IMR-90 (cell line): ENCODE measurements at regions not wholly inside any gene's neighbourhood (a gene's known extent, or its start where the extent isn't known, plus 50 kb on each side); places are given as distances from the start of the nearest gene placed in this dataset.

Experiments used
- ATAC-seq: fragments of 200-7000 bp; cut with Tn5 transposase; 2 replicates; pipeline ENCODE4 v1.9.1; 2020; ENCODE audit warnings: low read depth, mild to moderate bottlenecking, moderate library complexity
- BruUV-seq: library from RNA; stranded (reverse); fragments of 400-500 nt; replicated peaks from 2 replicates; lab custom pipeline; 2021; lab: Mats Ljungman, UMichigan
- CTCF ChIA-PET: fragments of 300-600 bp; formaldehyde crosslinking; extraction: SDS; loops from one replicate; lab custom pipeline; 2021; ENCODE audit warnings: antibody characterized with exemption; lab: Yijun Ruan, JAX
- POLR2A ChIA-PET: fragments of 300-600 bp; sonication (Branson Sonifier 250); formaldehyde crosslinking; loops from one replicate; lab custom pipeline; 2022; ENCODE audit warnings: antibody characterized with exemption; ENCODE audit not compliant: unreplicated experiment; lab: Charles Lee
- DNase-seq: peaks from one replicate; pipeline ENCODE4 v3.0.0; 2013
- H2AFZ ChIP-seq: replicated peaks from 2 replicates; pipeline ENCODE3; 2013; ENCODE audit warnings: low read length, mild to moderate bottlenecking; ENCODE audit not compliant: poor library complexity
- H2AK5ac ChIP-seq: 2 replicates; pipeline ENCODE4 v1.6.1; 2013; ENCODE audit warnings: low read depth, low read length, inconsistent platforms
- H2AK9ac ChIP-seq: replicated peaks from 2 replicates; pipeline ENCODE3; 2013; ENCODE audit warnings: mild to moderate bottlenecking, low read depth, low read length, moderate library complexity; ENCODE audit not compliant: poor library complexity
- H2BK120ac ChIP-seq: 2 replicates; pipeline ENCODE4 v1.6.1; 2013; ENCODE audit warnings: low read depth, low read length, inconsistent platforms
- H2BK15ac ChIP-seq: 3 replicates; pipeline ENCODE4 v1.6.1; 2013; ENCODE audit warnings: low read depth, low read length, inconsistent platforms
- H2BK20ac ChIP-seq: 2 replicates; pipeline ENCODE4 v1.6.1; 2013; ENCODE audit warnings: low read depth, mild to moderate bottlenecking, inconsistent platforms, low read length, moderate library complexity
- H2BK5ac ChIP-seq: 2 replicates; pipeline ENCODE4 v1.6.1; 2013; ENCODE audit warnings: mild to moderate bottlenecking, low read depth, low read length, inconsistent platforms; ENCODE audit not compliant: poor library complexity, severe bottlenecking
- H3K14ac ChIP-seq: replicated peaks from 2 replicates; pipeline ENCODE4 v1.6.1; 2013; ENCODE audit warnings: low read depth, low read length, inconsistent platforms
- H3K18ac ChIP-seq: 2 replicates; pipeline ENCODE4 v1.6.1; 2013; ENCODE audit warnings: low read depth, low read length, control low read depth
- H3K23ac ChIP-seq: 2 replicates; pipeline ENCODE4 v1.6.1; 2013; ENCODE audit warnings: low read depth, low read length, inconsistent platforms
- H3K27ac ChIP-seq: 2 replicates; pipeline ENCODE4 v1.5.1; 2013; ENCODE audit warnings: mild to moderate bottlenecking, control low read depth, low read length; ENCODE audit not compliant: insufficient read depth
- H3K27me3 ChIP-seq: 2 replicates; pipeline ENCODE4 v1.6.1; 2013; ENCODE audit warnings: low read length; ENCODE audit not compliant: control insufficient read depth, insufficient read depth
- H3K36me3 ChIP-seq: 2 replicates; pipeline ENCODE4 v1.6.1; 2013; ENCODE audit warnings: low read length, mixed read lengths; ENCODE audit not compliant: control insufficient read depth, insufficient read depth
- H3K4ac ChIP-seq: 2 replicates; pipeline ENCODE4 v1.6.1; 2013; ENCODE audit warnings: low read depth, low read length, inconsistent platforms
- H3K4me1 ChIP-seq: 2 replicates; pipeline ENCODE4 v1.6.1; 2013; ENCODE audit warnings: low read length, mixed read lengths; ENCODE audit not compliant: control insufficient read depth, insufficient read depth
- H3K4me2 ChIP-seq: 2 replicates; pipeline ENCODE4 v1.6.1; 2013; ENCODE audit warnings: low read depth, mild to moderate bottlenecking, control low read depth, low read length, moderate library complexity
- H3K4me3 ChIP-seq: 2 replicates; pipeline ENCODE4 v1.5.1; 2013; ENCODE audit warnings: low read depth, mild to moderate bottlenecking, control low read depth, low read length, moderate library complexity; ENCODE audit not compliant: insufficient read depth
- H3K56ac ChIP-seq: 2 replicates; pipeline ENCODE4 v1.6.1; 2013; ENCODE audit warnings: low read length, inconsistent platforms; ENCODE audit not compliant: insufficient read depth; ENCODE audit errors: extremely low read depth
- H3K79me1 ChIP-seq, 2 experiments: 2 replicates each; pipeline ENCODE4 v1.6.1; 2013; ENCODE audit warnings: low read length in 2 of 2, inconsistent platforms in 1 of 2, low read depth in 1 of 2
- H3K9ac ChIP-seq: 2 replicates; pipeline ENCODE4 v1.6.1; 2013; ENCODE audit warnings: low read depth, low read length, control low read depth
- H3K9me1 ChIP-seq: 2 replicates; pipeline ENCODE4 v1.6.1; 2013; ENCODE audit warnings: low read length, inconsistent platforms; ENCODE audit not compliant: insufficient read depth
- H3K9me3 ChIP-seq: 2 replicates; pipeline ENCODE4 v1.6.1; 2013; ENCODE audit warnings: low read length; ENCODE audit not compliant: control insufficient read depth, insufficient read depth
- H4K20me1 ChIP-seq: 2 replicates; pipeline ENCODE4 v1.6.1; 2013; ENCODE audit warnings: low read length, inconsistent platforms; ENCODE audit not compliant: insufficient read depth
- H4K5ac ChIP-seq: 2 replicates; pipeline ENCODE4 v1.6.1; 2013; ENCODE audit warnings: mild to moderate bottlenecking, low read depth, low read length, control low read depth
- H4K8ac ChIP-seq, 2 experiments: 2 replicates each; pipeline ENCODE4 v1.6.1; 2013; ENCODE audit warnings: low read depth in 2 of 2, low read length in 2 of 2, control low read depth in 1 of 2, inconsistent platforms in 1 of 2
- H4K91ac ChIP-seq: 2 replicates; pipeline ENCODE4 v1.6.1; 2013; ENCODE audit warnings: low read depth, low read length, inconsistent platforms; ENCODE audit not compliant: insufficient read depth
- CEBPB ChIP-seq: IDR thresholded peaks from 2 replicates; pipeline ENCODE4 v1.6.1; 2012; ENCODE audit warnings: low read depth, low read length, improper control_type of control experiment
- CHD1 ChIP-seq: IDR thresholded peaks from 2 replicates; pipeline ENCODE4 v1.6.1; 2012; ENCODE audit warnings: low read depth, low read length, improper control_type of control experiment
- MXI1 ChIP-seq: IDR thresholded peaks from 2 replicates; pipeline ENCODE4 v1.6.1; 2012; ENCODE audit warnings: low read depth, mild to moderate bottlenecking, low read length, moderate library complexity, borderline replicate concordance
- WGBS, 2 experiments: methylation state at CpG; one replicate each; pipeline versions ENCODE4 v1.1.5 to v1.1.7; 2013; ENCODE audit warnings: missing lambda C conversion rate in 2 of 2; ENCODE audit not compliant: insufficient read length in 1 of 2; ENCODE audit errors: extremely low coverage in 2 of 2; 5-methylcytosine and 5-hydroxymethylcytosine counted together
- dilution Hi-C: fragments of 300-500 bp; cut with HindIII; formaldehyde crosslinking; loops from one replicate; pipeline ENCODE4 v1.14.3; 2018; ENCODE audit warnings: low sequenced_read_pairs; ENCODE audit not compliant: unreplicated experiment
- in situ Hi-C: fragments of 300-500 bp; cut with MboI; formaldehyde crosslinking; loops from 3 replicates; pipeline ENCODE4 v1.14.3; 2019; ENCODE audit warnings: low sequenced_read_pairs, inconsistent platforms, mixed read lengths
- intact Hi-C: fragments of 100-400 bp; cut with micrococcal nuclease; formaldehyde crosslinking; loops from 2 replicates; pipeline ENCODE4 v1.10.0; 2022
- TF ChIP-seq, protein P1 (sequence below): fragments of 150-350 bp; IDR thresholded peaks from 2 replicates; pipeline ENCODE4 v1.6.1; 2017; ENCODE audit warnings: mild to moderate bottlenecking, antibody characterized with exemption, low read length, low read depth

DNA sequence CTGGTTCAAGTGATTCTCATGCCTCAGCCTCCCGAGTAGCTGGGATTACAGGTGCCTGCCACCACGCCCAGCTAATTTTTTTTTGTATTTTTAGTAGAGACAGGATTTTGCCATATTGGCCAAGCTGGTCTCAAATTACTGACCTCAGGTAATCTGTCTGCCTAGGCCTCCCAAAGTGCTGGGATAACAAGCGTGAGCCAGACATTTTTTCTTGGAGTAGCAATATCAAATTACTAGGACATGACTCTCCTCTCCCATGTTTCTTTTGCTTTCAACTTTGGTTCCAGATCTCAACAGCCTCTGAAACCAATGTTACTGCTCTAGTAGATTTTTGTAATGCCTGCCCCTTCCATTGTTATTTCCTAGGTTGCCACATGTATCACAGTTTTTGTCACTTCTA is 462.0 kb downstream of the GBE1 start:
- Histone ChIP-seq H3K56ac (no peak overlapping the region), H2BK5ac (no peak overlapping the region), H3K4me3 (no peak overlapping the region), H3K36me3 (no peaks in the 10 kb centered on the region), H3K23ac (no peak overlapping the region), H3K4me1 (no peaks in the 10 kb centered on the region), H3K9me3 (no peaks in the 10 kb centered on the region), H3K18ac (no peak overlapping the region), H3K27me3 (no peaks in the 10 kb centered on the region), H2AK5ac (no peak overlapping the region), H3K27ac (no peak overlapping the region), H3K4me2 (no peak overlapping the region), H4K8ac (no peak overlapping the region), H2AK9ac (no peak overlapping the region), H2BK120ac (no peak overlapping the region), H3K4ac (no peak overlapping the region), H4K5ac (no peak overlapping the region), H3K9ac (no peak overlapping the region), H2BK20ac (no peak overlapping the region), H2AFZ (no peak overlapping the region), H2BK15ac (no peak overlapping the region), H3K79me1 (no peaks in the 10 kb centered on the region), H4K20me1 (no peaks in the 10 kb centered on the region), H3K9me1 (no peaks in the 10 kb centered on the region), H4K91ac (no peak overlapping the region), H3K14ac (no peak overlapping the region)
- dilution Hi-C loops (no loop called here), intact Hi-C loops (no loop called here), in situ Hi-C loops (no loop called here)
- 78% methylated on average over 2 of the region's 3 CpGs; no CpG with 5 or more reads in 1 of the 2 experiments for WGBS, 2 experiments
- no peak for TF ChIP-seq MXI1
- TF ChIP-seq, protein P1, sequence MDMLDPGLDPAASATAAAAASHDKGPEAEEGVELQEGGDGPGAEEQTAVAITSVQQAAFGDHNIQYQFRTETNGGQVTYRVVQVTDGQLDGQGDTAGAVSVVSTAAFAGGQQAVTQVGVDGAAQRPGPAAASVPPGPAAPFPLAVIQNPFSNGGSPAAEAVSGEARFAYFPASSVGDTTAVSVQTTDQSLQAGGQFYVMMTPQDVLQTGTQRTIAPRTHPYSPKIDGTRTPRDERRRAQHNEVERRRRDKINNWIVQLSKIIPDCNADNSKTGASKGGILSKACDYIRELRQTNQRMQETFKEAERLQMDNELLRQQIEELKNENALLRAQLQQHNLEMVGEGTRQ: no peak
- no peak for TF ChIP-seq CHD1
- TF ChIP-seq CEBPB: no peak
- BruUV-seq: no TSS peak
- ChIA-PET CTCF (no interaction called here), POLR2A (no interaction called here)
- no peak for DNase-seq
- no peak for ATAC-seq
